H1 (cell line): ENCODE measurements at regions not wholly inside any gene's neighbourhood (a gene's known extent, or its start where the extent isn't known, plus 50 kb on each side); places are given as distances from the start of the nearest gene placed in this dataset.

Experiments
- CTCF ChIA-PET: fragments of 300-600 bp; sonication (Branson Sonifier 250); formaldehyde crosslinking; loops from one replicate; lab custom pipeline; 2021; ENCODE audit not compliant: partially characterized antibody; lab: Charles Lee
- POLR2A ChIA-PET: fragments of 300-600 bp; sonication (Branson Sonifier 250); formaldehyde crosslinking; loops from one replicate; lab custom pipeline; 2021; ENCODE audit warnings: inconsistent platforms; ENCODE audit not compliant: partially characterized antibody; lab: Charles Lee
- DNase-seq, 2 experiments: peaks; one replicate each; pipeline versions ENCODE4 v3.0.0 to v3.0.0-alpha.2; 2010 to 2022; ENCODE audit warnings: low spot score in 2 of 2, low read depth in 1 of 2, mixed read lengths in 1 of 2
- FAIRE-seq: peaks from 2 replicates; lab custom pipeline; 2011; peaks lifted over from hg19 to GRCh38; lab: Jason Lieb, UNC
- H2AFZ ChIP-seq: 2 replicates; pipeline ENCODE4 v1.8.1; 2012; ENCODE audit warnings: low read length, inconsistent platforms
- H2AK5ac ChIP-seq: 2 replicates; pipeline ENCODE4 v1.6.1; 2013; ENCODE audit warnings: low read depth, low read length
- H2BK120ac ChIP-seq: replicated peaks from 2 replicates; pipeline ENCODE3; 2013; ENCODE audit warnings: low read depth, low read length, inconsistent platforms
- H2BK12ac ChIP-seq: 2 replicates; pipeline ENCODE4 v1.6.1; 2013; ENCODE audit warnings: low read depth, low read length
- H2BK15ac ChIP-seq: 2 replicates; pipeline ENCODE4 v1.6.1; 2013; ENCODE audit warnings: low read length
- H2BK20ac ChIP-seq: 2 replicates; pipeline ENCODE4 v1.6.1; 2013; ENCODE audit warnings: low read length
- H2BK5ac ChIP-seq: 2 replicates; pipeline ENCODE4 v1.6.1; 2013; ENCODE audit warnings: low read depth, low read length
- H3K14ac ChIP-seq: 2 replicates; pipeline ENCODE4 v1.6.1; 2013; ENCODE audit warnings: inconsistent platforms; ENCODE audit not compliant: insufficient read length
- H3K18ac ChIP-seq: 2 replicates; pipeline ENCODE4 v1.6.1; 2013; ENCODE audit warnings: low read length; ENCODE audit errors: extremely low read depth
- H3K23ac ChIP-seq: 2 replicates; pipeline ENCODE4 v1.6.1; 2013; ENCODE audit warnings: inconsistent platforms; ENCODE audit not compliant: insufficient read length
- H3K23me2 ChIP-seq: 2 replicates; pipeline ENCODE4 v1.6.1; 2013; ENCODE audit warnings: low read depth, low read length
- H3K27ac ChIP-seq: 2 replicates; pipeline ENCODE4 v1.6.1; 2011; ENCODE audit warnings: low read depth, low read length, inconsistent platforms
- H3K27me3 ChIP-seq, 4 experiments: replicated peaks in 1 of 4; 1 replicate in 1 of 4; 2 replicates in 3 of 4; pipeline versions ENCODE4 v1.6.1 to v1.8.1; 2011 to 2013; ENCODE audit warnings: low read length in 3 of 4, mild to moderate bottlenecking in 3 of 4, inconsistent platforms in 2 of 4, mixed read lengths in 2 of 4, moderate library complexity in 1 of 4; ENCODE audit not compliant: control insufficient read depth in 3 of 4, insufficient read depth in 3 of 4; ENCODE audit errors: extremely low read depth in 1 of 4
- H3K36me3 ChIP-seq, 4 experiments: 2 replicates each; pipeline versions ENCODE4 v1.6.1 to v1.8.1; 2011 to 2013; ENCODE audit warnings: mild to moderate bottlenecking in 4 of 4, low read length in 3 of 4, moderate library complexity in 2 of 4, control low read depth in 1 of 4, inconsistent platforms in 1 of 4; ENCODE audit not compliant: insufficient read depth in 4 of 4, control insufficient read depth in 2 of 4
- H3K4ac ChIP-seq: replicated peaks from 2 replicates; pipeline ENCODE3; 2013; ENCODE audit warnings: low read length, low read depth, mixed read lengths, inconsistent platforms; ENCODE audit not compliant: insufficient read length
- H3K4me1 ChIP-seq, 4 experiments: replicated peaks in 1 of 4; 1 replicate in 1 of 4; 2 replicates in 3 of 4; pipeline versions ENCODE4 v1.6.1 to v1.8.1; 2011 to 2013; ENCODE audit warnings: low read length in 3 of 4, inconsistent platforms in 2 of 4, mixed read lengths in 1 of 4; ENCODE audit not compliant: insufficient read depth in 4 of 4, control insufficient read depth in 3 of 4
- H3K4me2 ChIP-seq, 2 experiments: 2 replicates each; pipeline versions ENCODE4 v1.6.1 to v1.8.1; 2011 to 2013; ENCODE audit warnings: low read depth in 2 of 2, low read length in 2 of 2, control low read depth in 1 of 2, inconsistent platforms in 1 of 2, mild to moderate bottlenecking in 1 of 2; ENCODE audit not compliant: insufficient read depth in 1 of 2
- H3K4me3 ChIP-seq, 4 experiments: fragments of 200-600, 300-600 bp in 1 of 4; sonication (generic), shearing (Covaris generic), sonication (Bioruptor Twin) in 1 of 4; 2 replicates each; pipeline versions ENCODE4 v1.5.1 to v1.8.1; 2011 to 2016; ENCODE audit warnings: low read length in 4 of 4, low read depth in 3 of 4, control low read depth in 2 of 4, inconsistent platforms in 2 of 4, mild to moderate bottlenecking in 2 of 4, mixed read lengths in 1 of 4, moderate library complexity in 1 of 4; ENCODE audit not compliant: insufficient read depth in 2 of 4; ENCODE audit errors: extremely low read depth in 1 of 4
- H3K56ac ChIP-seq: replicated peaks from 2 replicates; pipeline ENCODE3; 2013; ENCODE audit warnings: low read depth, mild to moderate bottlenecking, mixed read lengths, low read length, inconsistent platforms; ENCODE audit not compliant: insufficient read length
- H3K79me1 ChIP-seq: 2 replicates; pipeline ENCODE4 v1.6.1; 2013; ENCODE audit warnings: low read depth, low read length, control low read depth
- H3K79me2 ChIP-seq, 2 experiments: 2 replicates each; pipeline versions ENCODE4 v1.6.1 to v1.8.1; 2012 to 2013; ENCODE audit warnings: low read length in 2 of 2, mild to moderate bottlenecking in 2 of 2, inconsistent platforms in 1 of 2; ENCODE audit not compliant: insufficient read depth in 2 of 2, control insufficient read depth in 1 of 2
- H3K9ac ChIP-seq, 4 experiments: replicated peaks in 1 of 4; 1 replicate in 1 of 4; 2 replicates in 3 of 4; pipeline versions ENCODE4 v1.6.1 to v1.8.1; 2011 to 2013; ENCODE audit warnings: low read depth in 3 of 4, low read length in 3 of 4, control low read depth in 2 of 4, mild to moderate bottlenecking in 2 of 4, moderate library complexity in 2 of 4, inconsistent platforms in 1 of 4; ENCODE audit errors: extremely low read depth in 1 of 4
- H3K9me3 ChIP-seq, 2 experiments: 2 replicates each; pipeline versions ENCODE4 v1.6.1 to v1.8.1; 2012 to 2013; ENCODE audit warnings: mild to moderate bottlenecking in 2 of 2, moderate library complexity in 2 of 2, control low read depth in 1 of 2, inconsistent platforms in 1 of 2, low read depth in 1 of 2, low read length in 1 of 2, mixed read lengths in 1 of 2; ENCODE audit not compliant: insufficient read depth in 2 of 2
- H4K20me1 ChIP-seq, 2 experiments: replicated peaks in 1 of 2; 2 replicates each; pipeline versions ENCODE3 to v1.8.1; 2011 to 2013; ENCODE audit warnings: inconsistent platforms in 2 of 2, low read length in 2 of 2, mild to moderate bottlenecking in 1 of 2; ENCODE audit not compliant: insufficient read depth in 2 of 2, control insufficient read depth in 1 of 2
- H4K5ac ChIP-seq: 2 replicates; pipeline ENCODE4 v1.6.1; 2013; ENCODE audit warnings: low read length, low read depth, mixed read lengths, inconsistent platforms; ENCODE audit not compliant: insufficient read length
- H4K8ac ChIP-seq: 2 replicates; pipeline ENCODE4 v1.8.0; 2013; ENCODE audit warnings: mild to moderate bottlenecking, moderate library complexity, low read length, inconsistent platforms; ENCODE audit not compliant: insufficient read depth; ENCODE audit errors: extremely low read depth
- H4K91ac ChIP-seq: replicated peaks from 2 replicates; pipeline ENCODE3; 2013; ENCODE audit warnings: low read length, mixed read lengths, inconsistent platforms; ENCODE audit not compliant: insufficient read length
- ASH2L ChIP-seq: fragments of 200-600, 300-600 bp; sonication (generic); IDR thresholded peaks from one replicate; pipeline ENCODE4 v1.7.1; 2017; ENCODE audit warnings: low read length
- WGBS, 2 experiments: shearing (Covaris generic) in 1 of 2; methylation state at CpG; one replicate each; pipeline versions ENCODE4 v1.1.6 to v1.1.7; 2013 to 2015; ENCODE audit warnings: low lambda C conversion rate in 2 of 2, mixed read lengths in 2 of 2, inconsistent platforms in 1 of 2, low coverage in 1 of 2, missing lambda C conversion rate in 1 of 2; ENCODE audit not compliant: insufficient replicate concordance in 2 of 2, insufficient coverage in 1 of 2, insufficient read length in 1 of 2; ENCODE audit errors: extremely low coverage in 1 of 2, missing lambda C conversion rate in 1 of 2; 5-methylcytosine and 5-hydroxymethylcytosine counted together

- CTCF ChIA-PET: interaction anchor here (1.2 to 5.0 kb wide), 5 partner anchors 10 to 108 kb away, joined by 3 to 33 read pairs (median 6); no protein-coding TSS in a partner anchor
- no peak for TF ChIP-seq ASH2L
- TF ChIP-seq, all 59 proteins: peak for 0
These were observed 107.4 kb downstream of the TPRA1 start for GRCh38 chr3:127483005-127483641.

More at GRCh38 chr3:127483005-127483641, 107.4 kb downstream of the TPRA1 start:
- no peaks in the 10 kb centered on the region for H3K36me3 ChIP-seq
- POLR2A ChIA-PET: no interaction called here
- no peak overlapping the region for H3K27ac ChIP-seq
- no peak overlapping the region for H2AFZ ChIP-seq
- no peak overlapping the region for H3K4ac ChIP-seq
- H3K4me3 ChIP-seq: no peak overlapping the region
- H3K79me2 ChIP-seq: no peaks in the 10 kb centered on the region
- H3K14ac ChIP-seq: no peak overlapping the region
- no peak overlapping the region for H3K9ac ChIP-seq
- peaks cover 0 to 6% (median 4%) of the 10 kb centered on the region in 4 experiments; a peak in 4 of 7 replicates for H3K4me1 ChIP-seq
- no peak overlapping the region for H2BK5ac ChIP-seq
- no peaks in the 10 kb centered on the region for H4K20me1 ChIP-seq
- no peak overlapping the region for H4K5ac ChIP-seq
- no peaks in the 10 kb centered on the region for H3K79me1 ChIP-seq
- no peak overlapping the region for H4K91ac ChIP-seq
- FAIRE-seq (no peak), DNase-seq (peak in 1 of 2 experiments; percentile 37)
- H3K23ac ChIP-seq: no peak overlapping the region
- no peak overlapping the region for H2BK120ac ChIP-seq
- H3K4me2 ChIP-seq: no peak overlapping the region
- no peak overlapping the region for H2BK12ac ChIP-seq
- no peak overlapping the region for H2AK5ac ChIP-seq
- H4K8ac ChIP-seq: no peak overlapping the region
- no peak overlapping the region for H2BK15ac ChIP-seq
- no peaks in the 10 kb centered on the region for H3K9me3 ChIP-seq
- no peaks in the 10 kb centered on the region for H3K27me3 ChIP-seq
- 87% methylated on average over 6 of the region's 11 CpGs; no CpG with 5 or more reads in 1 of the 2 experiments for WGBS, 2 experiments
- no peak overlapping the region for H2BK20ac ChIP-seq
- H3K56ac ChIP-seq: no peak overlapping the region
- no peak overlapping the region for H3K18ac ChIP-seq
- no peaks in the 10 kb centered on the region for H3K23me2 ChIP-seq
